ENCODE measurements at regions not wholly inside any gene's neighbourhood (a gene's known extent, or its start where the extent isn't known, plus 50 kb on each side); places are given as distances from the start of the nearest gene placed in this dataset.

DNA sequence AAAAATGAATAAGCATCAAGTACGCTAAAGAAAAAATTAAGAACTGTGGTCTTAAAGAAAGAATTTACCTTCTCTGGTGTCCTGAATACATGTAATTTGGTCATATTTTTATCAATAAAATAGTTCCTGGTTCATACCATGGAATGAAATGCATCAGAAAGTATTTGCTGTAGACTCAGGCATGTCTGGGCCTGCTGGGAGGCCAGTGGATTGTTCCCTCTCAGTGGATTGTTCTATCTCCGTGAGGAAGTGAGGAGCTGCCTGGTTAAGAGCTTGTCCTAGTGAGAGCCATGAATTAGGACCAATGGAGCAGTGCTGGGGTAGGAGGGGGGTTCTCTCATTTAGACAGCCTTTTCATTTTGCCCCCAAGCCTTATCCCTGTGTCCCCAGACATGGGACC lies 211.7 kb upstream of the HABP2 start (continued):
- no peak for TF ChIP-seq TCF7L2 (IDR thresholded peaks at IDR 0.05; ENCODE audit: low read depth, low read length)
- no peak for TF ChIP-seq SMARCE1 (IDR thresholded peaks at IDR 0.05)
- no peak for TF ChIP-seq ETS2 (tag; IDR thresholded peaks at IDR 0.05; ENCODE audit: borderline replicate concordance, poor library complexity, severe bottlenecking)
- TF ChIP-seq ID3 (CRISPR knock-in tag; IDR thresholded peaks at IDR 0.05): no peak
- TF ChIP-seq ID3 (tag; IDR thresholded peaks at IDR 0.05): no peak

- in situ Hi-C loops (cut with MboI): no loop called here
- ChIA-PET CTCF (ENCODE audit: low intra/inter-chr PET ratio) (no interaction called here), POLR2A (no interaction called here)
- no TSS peak for BruUV-seq (replicated peaks)
- Histone ChIP-seq H3K9me3 (replicated peaks; ENCODE audit: control insufficient read depth, insufficient read depth, low read depth, low read length) (no peaks in the 10 kb centered on the region), H3K27ac (ENCODE audit: extremely low read depth, low read depth, low read length) (no peak overlapping the region), H3K36me3 (ENCODE audit: control insufficient read depth, insufficient read depth, low read length) (no peaks in the 10 kb centered on the region), H3K4me1 (replicated peaks in 1 of 2; ENCODE audit: control insufficient read depth in 2 of 2, insufficient read depth in 2 of 2, low read length in 2 of 2) (no peaks in the 10 kb centered on the region), H3K4me3 (no peak overlapping the region), H3K27me3 (ENCODE audit: control insufficient read depth in 2 of 2, insufficient read depth in 2 of 2, low read length in 2 of 2) (no peaks in the 10 kb centered on the region), H3K4me2 (ENCODE audit: insufficient read depth, low read length) (no peak overlapping the region), H4K20me1 (replicated peaks; ENCODE audit: control insufficient read depth, insufficient read depth, low read length) (no peaks in the 10 kb centered on the region), H3K9me1 (ENCODE audit: control insufficient read depth, insufficient read depth, low read length) (no peaks in the 10 kb centered on the region), H3K9ac (ENCODE audit: insufficient read depth in 1 of 2, low read depth in 2 of 2, low read length in 2 of 2) (no peak overlapping the region), H2AFZ (ENCODE audit: low read depth, low read length) (no peak overlapping the region), H3K79me2 (ENCODE audit: control insufficient read depth, insufficient read depth, low read length) (no peaks in the 10 kb centered on the region)
- DNase-seq (ENCODE audit: extremely low read depth in 1 of 4, low spot score in 3 of 4) (no peak), ATAC-seq (no peak), FAIRE-seq (peak; percentile 71)
- TF ChIP-seq MCM7 (IDR thresholded peaks at IDR 0.05) (no peak), MAFK (IDR thresholded peaks at IDR 0.05; ENCODE audit: low read length) (no peak), EHMT2 (IDR thresholded peaks at IDR 0.05) (no peak), NR2F6 (CRISPR knock-in tag; IDR thresholded peaks at IDR 0.05) (no peak), SMC3 (conservative IDR thresholded peaks at IDR 0.05; ENCODE audit: insufficient read depth, low read depth, low read length) (no peak), ATF2 (CRISPR knock-in tag; IDR thresholded peaks at IDR 0.05) (no peak), ZNF398 (CRISPR knock-in tag; IDR thresholded peaks at IDR 0.05) (no peak), PATZ1 (CRISPR knock-in tag; IDR thresholded peaks at IDR 0.05; ENCODE audit: borderline replicate concordance) (no peak), ZNF444 (CRISPR knock-in tag; IDR thresholded peaks at IDR 0.05) (no peak), ZNF354B (CRISPR knock-in tag; IDR thresholded peaks at IDR 0.05) (no peak)
- intact Hi-C loops (cut with micrococcal nuclease): no loop called here
- 5% methylated on average over 7 of the region's 7 CpGs for WGBS (ENCODE audit: insufficient coverage, low coverage, missing lambda C conversion rate)
Observed at GRCh38 chr10:113345826-113346624, 206.8 kb upstream of the HABP2 start.

Data from K562 (cell line).